Tongue (tissue), 1 donor: ENCODE measurements at regions not wholly inside any gene's neighbourhood (a gene's known extent, or its start where the extent isn't known, plus 50 kb on each side); places are given as distances from the start of the nearest gene placed in this dataset.

Source experiments
- DNase-seq: peaks from one replicate; pipeline ENCODE4 v3.0.0-alpha.2; 2015

- no peak for DNase-seq
Observed at GRCh38 chr1:5273280-5274003, 619.0 kb downstream of the AJAP1 start.

GRCh38 chr1:5272325-5272724 lies 617.9 kb downstream of the AJAP1 start:
- no peak for DNase-seq

GRCh38 chr1:5271264-5271663 lies 616.9 kb downstream of the AJAP1 start:
- peak; percentile 21 for DNase-seq

- no peak for DNase-seq
Observed at GRCh38 chr1:5269901-5270300, 615.5 kb downstream of the AJAP1 start.

GRCh38 chr1:5267603-5268235 lies 613.3 kb downstream of the AJAP1 start:
- DNase-seq: no peak

- no peak for DNase-seq
Observed at GRCh38 chr1:5265438-5266075, 611.1 kb downstream of the AJAP1 start.

GRCh38 chr1:5264476-5264875 lies 610.1 kb downstream of the AJAP1 start:
- DNase-seq: no peak

- DNase-seq: no peak
Observed at GRCh38 chr1:5256793-5257192, 602.4 kb downstream of the AJAP1 start.

- no peak for DNase-seq
Observed at GRCh38 chr1:5254975-5255374, 600.6 kb downstream of the AJAP1 start.

- DNase-seq: no peak
Observed at GRCh38 chr1:5254131-5254725, 599.8 kb downstream of the AJAP1 start.

GRCh38 chr1:5253036-5253435 lies 598.6 kb downstream of the AJAP1 start:
- no peak for DNase-seq

GRCh38 chr1:5250336-5250735 lies 595.9 kb downstream of the AJAP1 start:
- no peak for DNase-seq

GRCh38 chr1:5245348-5245747 lies 590.9 kb downstream of the AJAP1 start:
- DNase-seq: no peak

- no peak for DNase-seq
Observed at GRCh38 chr1:5244631-5245285, 590.3 kb downstream of the AJAP1 start.

GRCh38 chr1:5242850-5243249 lies 588.4 kb downstream of the AJAP1 start:
- DNase-seq: no peak

GRCh38 chr1:5239911-5240310 lies 585.5 kb downstream of the AJAP1 start:
- peak; percentile 39 for DNase-seq

GRCh38 chr1:5238351-5239130 lies 584.1 kb downstream of the AJAP1 start:
- DNase-seq: peak; percentile 32

- no peak for DNase-seq
Observed at GRCh38 chr1:5235355-5235899, 581.0 kb downstream of the AJAP1 start.

- DNase-seq: no peak
Observed at GRCh38 chr1:5232537-5232936, 578.1 kb downstream of the AJAP1 start.

- peak; percentile 33 for DNase-seq
Observed at GRCh38 chr1:5231541-5232315, 577.3 kb downstream of the AJAP1 start.

- no peak for DNase-seq
Observed at GRCh38 chr1:5227114-5227513, 572.7 kb downstream of the AJAP1 start.
